GM23338 (cell line): ENCODE measurements at regions not wholly inside any gene's neighbourhood (a gene's known extent, or its start where the extent isn't known, plus 50 kb on each side); places are given as distances from the start of the nearest gene placed in this dataset.

ENCODE experiments used
- ATAC-seq: fragments of 200-7000 bp; cut with Tn5 transposase; 3 replicates; pipeline ENCODE4 v1.9.1; 2020
- DNase-seq: peaks from one replicate; pipeline ENCODE4 v3.0.0-alpha.2; 2015; ENCODE audit warnings: low spot score
- H2AFZ ChIP-seq: fragments of 200-600 bp; sonication (generic); 2 replicates; pipeline ENCODE4 v1.8.0; 2016; ENCODE audit warnings: antibody characterized with exemption, mild to moderate bottlenecking, moderate library complexity
- H3F3A ChIP-seq: fragments of 200-600 bp; sonication (generic); replicated peaks from 2 replicates; pipeline ENCODE4 v1.8.0; 2017; ENCODE audit warnings: antibody characterized with exemption, mixed run types, low read depth
- H3K27ac ChIP-seq: fragments of 200-600 bp; sonication (generic); 2 replicates; pipeline ENCODE4 v1.6.1; 2016; ENCODE audit warnings: low read depth
- H3K27me3 ChIP-seq: fragments of 200-600 bp; sonication (generic); 2 replicates; pipeline ENCODE4 v1.8.0; 2016; ENCODE audit warnings: mild to moderate bottlenecking, mixed run types, moderate library complexity; ENCODE audit not compliant: insufficient read depth
- H3K36me3 ChIP-seq: fragments of 200-600 bp; sonication (generic); 2 replicates; pipeline ENCODE4 v1.8.0; 2016; ENCODE audit warnings: mild to moderate bottlenecking; ENCODE audit not compliant: insufficient read depth
- H3K4me1 ChIP-seq: fragments of 200-600 bp; sonication (generic); 2 replicates; pipeline ENCODE4 v1.8.0; 2016; ENCODE audit warnings: mild to moderate bottlenecking, moderate library complexity; ENCODE audit not compliant: insufficient read depth
- H3K4me2 ChIP-seq: fragments of 200-600 bp; sonication (generic); 2 replicates; pipeline ENCODE4 v1.7.1; 2017; ENCODE audit warnings: mixed run types
- H3K4me3 ChIP-seq: fragments of 200-600 bp; sonication (generic); 2 replicates; pipeline ENCODE4 v1.6.1; 2016; ENCODE audit warnings: mixed run types
- H3K79me2 ChIP-seq: fragments of 200-600 bp; sonication (generic); replicated peaks from 2 replicates; pipeline ENCODE4 v1.8.0; 2017; ENCODE audit warnings: mild to moderate bottlenecking; ENCODE audit not compliant: insufficient read depth
- H3K9me2 ChIP-seq: fragments of 200-600 bp; sonication (generic); 2 replicates; pipeline ENCODE4 v1.8.0; 2017; ENCODE audit not compliant: insufficient read depth
- H4K20me1 ChIP-seq: fragments of 200-600 bp; sonication (generic); replicated peaks from 2 replicates; pipeline ENCODE4 v1.8.0; 2017; ENCODE audit warnings: mild to moderate bottlenecking; ENCODE audit not compliant: insufficient read depth
- H3K27ac Mint-ChIP-seq: 2 replicates; pipeline ENCODE4 v1.8.0; 2020; ENCODE audit warnings: inconsistent platforms, mild to moderate bottlenecking, moderate library complexity, mixed read lengths
- H3K27me3 Mint-ChIP-seq: 3 replicates; pipeline ENCODE4 v1.8.0; 2022; ENCODE audit warnings: low read depth, mild to moderate bottlenecking, moderate library complexity, mixed read lengths, inconsistent platforms; ENCODE audit not compliant: insufficient read depth, poor library complexity
- H3K36me3 Mint-ChIP-seq: 3 replicates; pipeline ENCODE4 v1.8.0; 2021; ENCODE audit warnings: low read depth, mild to moderate bottlenecking, inconsistent platforms, moderate library complexity, mixed read lengths
- H3K4me1 Mint-ChIP-seq: 3 replicates; pipeline ENCODE4 v1.8.0; 2020; ENCODE audit warnings: mild to moderate bottlenecking, inconsistent platforms, mixed read lengths
- H3K4me3 Mint-ChIP-seq: 3 replicates; pipeline ENCODE4 v1.8.0; 2021; ENCODE audit warnings: moderate library complexity, mild to moderate bottlenecking, inconsistent platforms, mixed read lengths
- H3K9me3 Mint-ChIP-seq: 3 replicates; pipeline ENCODE4 v1.8.0; 2020; ENCODE audit warnings: moderate library complexity, mild to moderate bottlenecking, inconsistent platforms, mixed read lengths
- CREB1 ChIP-seq: fragments of 250-450 bp; sonication (Bioruptor Pico); IDR thresholded peaks from 2 replicates; pipeline ENCODE4 v1.5.0; 2020; ENCODE audit warnings: low read depth, mild to moderate bottlenecking, moderate library complexity
- JUNB ChIP-seq: IDR thresholded peaks from one replicate; pipeline ENCODE4 v1.6.1; 2016; ENCODE audit warnings: antibody characterized with exemption; ENCODE audit not compliant: unreplicated experiment
- NANOG ChIP-seq: IDR thresholded peaks from 2 replicates; pipeline ENCODE4 v1.6.1; 2016; ENCODE audit warnings: antibody characterized with exemption, borderline replicate concordance
- POLR2AphosphoS5 ChIP-seq: IDR thresholded peaks from 2 replicates; pipeline ENCODE4 v1.6.1; 2016; ENCODE audit warnings: antibody characterized with exemption, low read depth
- REST ChIP-seq: IDR thresholded peaks from one replicate; pipeline ENCODE4 v1.6.1; 2018; ENCODE audit warnings: antibody characterized with exemption; ENCODE audit not compliant: unreplicated experiment
- ZNF114 ChIP-seq: fragments of 250-450 bp; sonication (Bioruptor Pico); IDR thresholded peaks from 2 replicates; pipeline ENCODE4 v1.5.0; 2020; ENCODE audit warnings: mild to moderate bottlenecking, moderate library complexity
- ZNF462 ChIP-seq: fragments of 250-450 bp; sonication (Bioruptor Pico); IDR thresholded peaks from 2 replicates; pipeline ENCODE4 v1.5.0; 2020; ENCODE audit warnings: mild to moderate bottlenecking, moderate library complexity
- TF ChIP-seq, protein P1 (sequence below), 2 experiments: fragments of 200-600 bp in 1 of 2; sonication (generic) in 1 of 2; conservative IDR thresholded peaks; 2 replicates each; pipeline versions ENCODE4 v1.5.1 to v1.6.1; 2016 to 2017; ENCODE audit warnings: antibody characterized with exemption in 2 of 2, low read depth in 2 of 2, mild to moderate bottlenecking in 2 of 2, moderate library complexity in 1 of 2

DNA sequence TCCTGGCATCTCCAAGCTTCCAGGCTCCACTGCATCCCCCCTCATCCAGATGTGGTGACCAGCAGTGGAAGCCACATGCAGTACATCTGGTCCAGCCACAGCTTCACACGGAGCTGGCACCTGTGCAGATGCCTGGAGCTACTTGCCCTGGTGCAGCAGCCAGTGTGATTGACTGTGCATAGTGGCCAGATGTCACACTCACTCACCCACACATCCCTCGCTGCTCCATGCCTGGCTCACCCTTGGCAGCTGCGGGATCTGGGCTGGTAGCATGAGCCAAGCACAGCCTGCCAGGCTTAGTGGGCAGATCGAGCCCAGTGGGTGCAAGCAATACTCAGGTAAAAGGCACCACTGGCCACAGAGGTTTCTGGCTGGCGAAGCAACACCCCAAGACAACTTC, 398.0 kb upstream of the CNTN4 start:
- ATAC-seq: no peak
- H3K79me2 ChIP-seq: no peaks in the 10 kb centered on the region
- no peak overlapping the region for H3K27ac Mint-ChIP-seq

GRCh38 chr3:1703169-1703568, 395.5 kb upstream of the CNTN4 start:
- ATAC-seq: no peak
- Histone ChIP-seq H3K4me2 (no peak overlapping the region), H2AFZ (no peak overlapping the region), H3K4me1 (no peaks in the 10 kb centered on the region), H3K4me3 (no peak overlapping the region), H3K27ac (no peak overlapping the region), H3K79me2 (no peaks in the 10 kb centered on the region), H3K36me3 (no peaks in the 10 kb centered on the region), H4K20me1 (no peaks in the 10 kb centered on the region), H3F3A (no peaks in the 10 kb centered on the region), H3K9me2 (no peaks in the 10 kb centered on the region), H3K27me3 (no peaks in the 10 kb centered on the region)
- no peaks in the 10 kb centered on the region for H3K4me1 Mint-ChIP-seq
- no peak overlapping the region for H3K27ac Mint-ChIP-seq
- H3K36me3 Mint-ChIP-seq: peaks cover 27% of the 10 kb centered on the region
- no peak for DNase-seq
- peaks cover 78% of the 10 kb centered on the region for H3K9me3 Mint-ChIP-seq
- H3K27me3 Mint-ChIP-seq: no peaks in the 10 kb centered on the region
- H3K4me3 Mint-ChIP-seq: no peak overlapping the region
- TF ChIP-seq REST (no peak), ZNF114 (CRISPR knock-in tag) (no peak), POLR2AphosphoS5 (no peak), CREB1 (CRISPR knock-in tag) (no peak), ZNF462 (CRISPR knock-in tag) (no peak), NANOG (no peak)

More for the DNA sequence above, 398.0 kb upstream of the CNTN4 start:
- peaks cover 3% of the 10 kb centered on the region for H3K27me3 Mint-ChIP-seq
- TF ChIP-seq JUNB: no peak
- TF ChIP-seq, protein P1, sequence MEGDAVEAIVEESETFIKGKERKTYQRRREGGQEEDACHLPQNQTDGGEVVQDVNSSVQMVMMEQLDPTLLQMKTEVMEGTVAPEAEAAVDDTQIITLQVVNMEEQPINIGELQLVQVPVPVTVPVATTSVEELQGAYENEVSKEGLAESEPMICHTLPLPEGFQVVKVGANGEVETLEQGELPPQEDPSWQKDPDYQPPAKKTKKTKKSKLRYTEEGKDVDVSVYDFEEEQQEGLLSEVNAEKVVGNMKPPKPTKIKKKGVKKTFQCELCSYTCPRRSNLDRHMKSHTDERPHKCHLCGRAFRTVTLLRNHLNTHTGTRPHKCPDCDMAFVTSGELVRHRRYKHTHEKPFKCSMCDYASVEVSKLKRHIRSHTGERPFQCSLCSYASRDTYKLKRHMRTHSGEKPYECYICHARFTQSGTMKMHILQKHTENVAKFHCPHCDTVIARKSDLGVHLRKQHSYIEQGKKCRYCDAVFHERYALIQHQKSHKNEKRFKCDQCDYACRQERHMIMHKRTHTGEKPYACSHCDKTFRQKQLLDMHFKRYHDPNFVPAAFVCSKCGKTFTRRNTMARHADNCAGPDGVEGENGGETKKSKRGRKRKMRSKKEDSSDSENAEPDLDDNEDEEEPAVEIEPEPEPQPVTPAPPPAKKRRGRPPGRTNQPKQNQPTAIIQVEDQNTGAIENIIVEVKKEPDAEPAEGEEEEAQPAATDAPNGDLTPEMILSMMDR (conservative IDR thresholded peaks at IDR 0.05; ENCODE audit: low read depth in 2 of 2): no peak
- no peaks in the 10 kb centered on the region for H3F3A ChIP-seq
- no peak overlapping the region for H2AFZ ChIP-seq
- no peak overlapping the region for H3K4me3 Mint-ChIP-seq
- H3K27ac ChIP-seq: no peak overlapping the region
- H4K20me1 ChIP-seq: no peaks in the 10 kb centered on the region
- no peaks in the 10 kb centered on the region for H3K9me2 ChIP-seq
- H3K4me1 ChIP-seq: no peaks in the 10 kb centered on the region
- no peak overlapping the region for H3K4me2 ChIP-seq
- no peak for DNase-seq
- H3K27me3 ChIP-seq: no peaks in the 10 kb centered on the region
- H3K36me3 Mint-ChIP-seq: peaks cover 24% of the 10 kb centered on the region
- no peak overlapping the region for H3K4me3 ChIP-seq
- peaks cover 90% of the 10 kb centered on the region for H3K9me3 Mint-ChIP-seq
- no peaks in the 10 kb centered on the region for H3K4me1 Mint-ChIP-seq
- H3K36me3 ChIP-seq: no peaks in the 10 kb centered on the region
